Stimulated activated memory B cell treated with anti-CD40 and anti-IgM and Interleukin-4, amounts not matched to agents 10 μg/mL and 1 μg/mL and 100 μg/mL, for 72 hours (primary cell): ENCODE measurements at regions not wholly inside any gene's neighbourhood (a gene's known extent, or its start where the extent isn't known, plus 50 kb on each side); places are given as distances from the start of the nearest gene placed in this dataset.

Experiments
- ATAC-seq: fragments of 150-1000 bp; cut with Tn5 transposase; 2 replicates; pipeline ENCODE4 v1.10.0; 2021
- H3K27ac Mint-ChIP-seq: one replicate; pipeline ENCODE4 v1.8.0; 2022; ENCODE audit warnings: mild to moderate bottlenecking, mixed read lengths
- H3K27me3 Mint-ChIP-seq: one replicate; pipeline ENCODE4 v1.8.0; 2022; ENCODE audit warnings: mixed read lengths
- H3K36me3 Mint-ChIP-seq: one replicate; pipeline ENCODE4 v1.8.0; 2022; ENCODE audit warnings: mixed read lengths
- H3K4me1 Mint-ChIP-seq: one replicate; pipeline ENCODE4 v1.8.0; 2022; ENCODE audit warnings: mixed read lengths
- H3K4me3 Mint-ChIP-seq: one replicate; pipeline ENCODE4 v1.8.0; 2022; ENCODE audit warnings: mild to moderate bottlenecking, moderate library complexity, mixed read lengths
- H3K9me3 Mint-ChIP-seq: one replicate; pipeline ENCODE4 v1.8.0; 2022; ENCODE audit warnings: mixed read lengths

DNA sequence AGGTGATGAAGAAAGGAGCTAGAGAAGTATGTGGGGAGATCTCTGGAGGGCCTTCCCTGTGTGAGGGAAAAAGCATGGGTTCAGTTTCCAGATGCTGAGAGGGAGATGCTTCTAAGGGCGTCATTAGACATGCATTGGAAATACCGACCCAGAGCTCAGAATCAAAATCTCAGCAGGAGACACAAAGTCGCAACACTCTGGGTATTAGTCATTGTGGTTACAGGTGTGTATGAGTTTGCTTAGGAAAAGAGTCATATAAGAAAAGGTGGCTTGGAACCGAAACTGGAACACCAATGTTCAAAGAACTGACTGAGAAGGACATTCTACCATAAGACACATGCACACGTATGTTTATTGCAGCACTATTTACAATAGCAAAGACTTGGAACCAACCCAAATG is 477.1 kb downstream of the FBXO15 start:
- Mint-ChIP-seq H3K36me3 (no peaks in the 10 kb centered on the region), H3K9me3 (peaks cover 8% of the 10 kb centered on the region), H3K27me3 (no peaks in the 10 kb centered on the region), H3K4me1 (no peaks in the 10 kb centered on the region), H3K27ac (no peak overlapping the region), H3K4me3 (no peak overlapping the region)
- ATAC-seq: no peak

- no peak overlapping the region for H3K27ac Mint-ChIP-seq
Observed at GRCh38 chr18:73670039-73670438, 477.6 kb downstream of the FBXO15 start.

DNA sequence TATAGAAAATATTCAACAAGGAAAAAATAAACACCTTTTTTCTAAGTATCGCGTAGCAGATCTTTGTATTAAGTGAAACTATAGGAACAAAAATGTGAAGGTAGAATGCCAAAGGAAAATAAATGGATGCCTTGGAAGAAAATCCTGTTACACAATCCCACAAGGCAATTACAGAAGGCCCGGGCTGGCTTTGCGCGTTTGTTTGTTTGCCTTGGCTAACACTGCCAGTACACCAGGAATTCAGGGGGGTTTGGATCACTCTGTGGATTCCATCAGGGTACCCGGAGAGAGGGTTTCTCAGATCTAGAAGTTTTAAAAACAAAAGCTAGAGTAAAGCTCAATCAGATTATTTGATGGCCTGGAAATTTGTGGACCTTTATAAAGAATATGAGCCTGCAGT is 478.3 kb downstream of the FBXO15 start:
- H3K4me1 Mint-ChIP-seq: no peaks in the 10 kb centered on the region
- peaks cover 8% of the 10 kb centered on the region for H3K9me3 Mint-ChIP-seq
- no peaks in the 10 kb centered on the region for H3K36me3 Mint-ChIP-seq
- no peaks in the 10 kb centered on the region for H3K27me3 Mint-ChIP-seq
- H3K4me3 Mint-ChIP-seq: no peak overlapping the region
- no peak overlapping the region for H3K27ac Mint-ChIP-seq
- no peak for ATAC-seq

More at GRCh38 chr18:73670039-73670438, 477.6 kb downstream of the FBXO15 start:
- no peak for ATAC-seq
- H3K4me3 Mint-ChIP-seq: no peak overlapping the region
- H3K9me3 Mint-ChIP-seq: peaks cover 8% of the 10 kb centered on the region
- H3K4me1 Mint-ChIP-seq: no peaks in the 10 kb centered on the region
- H3K36me3 Mint-ChIP-seq: no peaks in the 10 kb centered on the region
- H3K27me3 Mint-ChIP-seq: no peaks in the 10 kb centered on the region

GRCh38 chr18:73668051-73668450 is 479.6 kb downstream of the FBXO15 start:
- H3K27me3 Mint-ChIP-seq: no peaks in the 10 kb centered on the region
- no peak overlapping the region for H3K27ac Mint-ChIP-seq
- H3K9me3 Mint-ChIP-seq: peaks cover 8% of the 10 kb centered on the region
- no peak for ATAC-seq
- no peak overlapping the region for H3K4me3 Mint-ChIP-seq
- H3K36me3 Mint-ChIP-seq: no peaks in the 10 kb centered on the region
- H3K4me1 Mint-ChIP-seq: no peaks in the 10 kb centered on the region

GRCh38 chr18:73666772-73667171 is 480.9 kb downstream of the FBXO15 start:
- no peak overlapping the region for H3K4me3 Mint-ChIP-seq
- ATAC-seq: no peak
- peaks cover 7% of the 10 kb centered on the region for H3K9me3 Mint-ChIP-seq
- no peak overlapping the region for H3K27ac Mint-ChIP-seq
- H3K4me1 Mint-ChIP-seq: no peaks in the 10 kb centered on the region
- H3K36me3 Mint-ChIP-seq: no peaks in the 10 kb centered on the region
- H3K27me3 Mint-ChIP-seq: no peaks in the 10 kb centered on the region

DNA sequence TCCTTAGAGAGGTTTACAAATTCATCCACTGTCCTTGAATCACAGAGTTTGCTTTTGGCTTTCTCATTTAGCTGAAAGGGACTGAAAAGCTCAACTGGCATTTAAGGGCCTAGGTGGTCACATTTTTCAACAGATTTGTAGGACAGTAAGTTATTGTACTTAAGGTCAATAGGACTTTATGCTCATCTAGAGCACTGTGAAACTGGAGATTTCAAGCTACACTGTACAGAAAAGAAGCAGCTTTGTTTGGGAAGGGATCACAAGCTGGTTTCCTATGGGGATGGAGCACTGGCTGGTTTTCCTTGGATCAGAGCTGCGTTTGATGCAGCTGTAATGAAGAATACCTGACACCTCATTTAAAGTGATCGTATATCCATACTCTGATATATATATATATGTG is 482.7 kb downstream of the FBXO15 start:
- Mint-ChIP-seq H3K27ac (no peak overlapping the region), H3K4me3 (no peak overlapping the region), H3K36me3 (no peaks in the 10 kb centered on the region), H3K4me1 (no peaks in the 10 kb centered on the region), H3K9me3 (no peaks in the 10 kb centered on the region), H3K27me3 (no peaks in the 10 kb centered on the region)
- no peak for ATAC-seq

DNA sequence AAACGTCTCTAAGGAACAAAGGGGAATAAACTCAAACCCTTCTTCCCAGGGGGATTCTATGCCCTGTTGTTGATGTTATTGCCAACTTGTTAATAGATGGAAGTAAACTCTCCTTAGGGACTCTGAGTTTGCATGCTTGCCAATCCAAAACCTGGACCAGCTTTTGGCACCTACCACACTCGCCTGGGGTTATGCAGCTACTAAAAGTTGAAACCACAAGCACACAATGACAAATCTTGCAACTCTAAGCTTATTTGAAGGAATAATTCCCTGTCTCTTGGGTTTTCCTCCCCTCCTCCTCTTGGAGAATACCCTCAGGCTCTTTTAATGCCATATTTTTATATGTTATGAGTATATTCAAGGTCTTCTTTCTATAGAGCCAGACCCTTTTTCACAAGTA is 484.1 kb downstream of the FBXO15 start:
- no peaks in the 10 kb centered on the region for H3K4me1 Mint-ChIP-seq
- no peaks in the 10 kb centered on the region for H3K36me3 Mint-ChIP-seq
- H3K27me3 Mint-ChIP-seq: no peaks in the 10 kb centered on the region
- H3K4me3 Mint-ChIP-seq: no peak overlapping the region
- no peak overlapping the region for H3K27ac Mint-ChIP-seq
- H3K9me3 Mint-ChIP-seq: no peaks in the 10 kb centered on the region
- ATAC-seq: no peak

DNA sequence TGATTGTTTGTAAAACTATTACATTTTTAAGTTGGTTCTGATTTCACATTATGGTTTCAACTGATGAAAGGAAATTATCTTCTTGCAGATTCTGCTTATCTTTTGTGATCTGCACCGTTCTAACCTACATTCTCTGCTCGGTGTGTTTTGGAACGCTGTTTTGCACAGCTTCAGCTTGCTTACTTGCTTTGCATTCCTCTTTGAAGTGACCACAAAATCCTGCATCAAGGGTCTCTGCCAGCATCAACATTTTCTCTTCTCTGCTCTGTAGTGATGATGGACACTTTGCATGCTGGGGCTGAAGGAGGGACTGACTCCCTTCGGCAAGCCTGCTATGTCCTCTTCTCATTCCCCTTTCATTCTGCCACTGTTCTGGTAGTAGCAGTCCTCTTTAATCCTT is 485.2 kb downstream of the FBXO15 start:
- Mint-ChIP-seq H3K4me3 (no peak overlapping the region), H3K27ac (no peak overlapping the region), H3K9me3 (no peaks in the 10 kb centered on the region), H3K27me3 (no peaks in the 10 kb centered on the region), H3K4me1 (no peaks in the 10 kb centered on the region), H3K36me3 (no peaks in the 10 kb centered on the region)
- ATAC-seq: no peak

- Mint-ChIP-seq H3K4me3 (no peak overlapping the region), H3K4me1 (no peaks in the 10 kb centered on the region), H3K27ac (no peak overlapping the region), H3K9me3 (no peaks in the 10 kb centered on the region), H3K27me3 (no peaks in the 10 kb centered on the region), H3K36me3 (no peaks in the 10 kb centered on the region)
- no peak for ATAC-seq
Observed at GRCh38 chr18:73660931-73661856, 486.4 kb downstream of the FBXO15 start.

GRCh38 chr18:73656691-73657090 is 490.9 kb downstream of the FBXO15 start:
- Mint-ChIP-seq H3K4me3 (no peak overlapping the region), H3K4me1 (no peaks in the 10 kb centered on the region), H3K27ac (no peak overlapping the region), H3K36me3 (no peaks in the 10 kb centered on the region), H3K27me3 (no peaks in the 10 kb centered on the region), H3K9me3 (no peaks in the 10 kb centered on the region)
- ATAC-seq: no peak

DNA sequence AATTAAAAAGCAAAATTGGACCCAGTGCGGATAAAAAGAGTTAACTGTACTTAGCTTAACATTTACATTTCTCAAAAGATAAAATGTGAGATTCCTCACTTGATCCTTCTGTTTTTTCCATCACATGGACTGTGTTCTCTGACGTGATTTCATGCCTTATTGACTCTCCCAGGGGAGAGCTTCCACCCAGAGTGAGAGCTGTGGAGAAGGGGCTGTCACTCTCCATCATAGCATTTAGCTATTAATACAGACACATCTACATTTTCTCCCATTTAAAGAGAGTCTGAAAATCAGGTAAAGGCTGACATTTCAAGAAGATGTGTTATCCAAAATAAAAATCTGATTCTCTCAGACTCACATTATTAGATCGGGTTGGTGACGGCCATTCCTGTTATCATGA is 493.8 kb downstream of the FBXO15 start:
- H3K36me3 Mint-ChIP-seq: no peaks in the 10 kb centered on the region
- H3K4me1 Mint-ChIP-seq: no peaks in the 10 kb centered on the region
- H3K27ac Mint-ChIP-seq: no peak overlapping the region
- no peak for ATAC-seq
- H3K4me3 Mint-ChIP-seq: no peak overlapping the region
- H3K27me3 Mint-ChIP-seq: no peaks in the 10 kb centered on the region
- H3K9me3 Mint-ChIP-seq: no peaks in the 10 kb centered on the region

- Mint-ChIP-seq H3K9me3 (no peaks in the 10 kb centered on the region), H3K4me3 (no peak overlapping the region)
Observed at GRCh38 chr18:73653251-73653650, 494.4 kb downstream of the FBXO15 start.

GRCh38 chr18:73647391-73647790 is 500.2 kb downstream of the FBXO15 start:
- no peak for ATAC-seq
- H3K27ac Mint-ChIP-seq: no peak overlapping the region
- H3K36me3 Mint-ChIP-seq: no peaks in the 10 kb centered on the region
- no peaks in the 10 kb centered on the region for H3K27me3 Mint-ChIP-seq
- H3K9me3 Mint-ChIP-seq: no peaks in the 10 kb centered on the region
- H3K4me3 Mint-ChIP-seq: no peak overlapping the region
- H3K4me1 Mint-ChIP-seq: no peaks in the 10 kb centered on the region

More at GRCh38 chr18:73653251-73653650, 494.4 kb downstream of the FBXO15 start:
- no peaks in the 10 kb centered on the region for H3K27me3 Mint-ChIP-seq
- no peaks in the 10 kb centered on the region for H3K4me1 Mint-ChIP-seq
- no peak overlapping the region for H3K27ac Mint-ChIP-seq
- no peaks in the 10 kb centered on the region for H3K36me3 Mint-ChIP-seq
- no peak for ATAC-seq

- H3K27ac Mint-ChIP-seq: no peak overlapping the region
- H3K9me3 Mint-ChIP-seq: no peaks in the 10 kb centered on the region
- H3K27me3 Mint-ChIP-seq: no peaks in the 10 kb centered on the region
- no peaks in the 10 kb centered on the region for H3K36me3 Mint-ChIP-seq
- no peak for ATAC-seq
- no peak overlapping the region for H3K4me3 Mint-ChIP-seq
- H3K4me1 Mint-ChIP-seq: no peaks in the 10 kb centered on the region
Observed at GRCh38 chr18:73646772-73647171, 500.9 kb downstream of the FBXO15 start.

- Mint-ChIP-seq H3K4me3 (no peak overlapping the region), H3K9me3 (no peaks in the 10 kb centered on the region), H3K4me1 (no peaks in the 10 kb centered on the region), H3K27ac (no peak overlapping the region), H3K36me3 (no peaks in the 10 kb centered on the region), H3K27me3 (no peaks in the 10 kb centered on the region)
- no peak for ATAC-seq
Observed at GRCh38 chr18:73646196-73646595, 501.4 kb downstream of the FBXO15 start.

DNA sequence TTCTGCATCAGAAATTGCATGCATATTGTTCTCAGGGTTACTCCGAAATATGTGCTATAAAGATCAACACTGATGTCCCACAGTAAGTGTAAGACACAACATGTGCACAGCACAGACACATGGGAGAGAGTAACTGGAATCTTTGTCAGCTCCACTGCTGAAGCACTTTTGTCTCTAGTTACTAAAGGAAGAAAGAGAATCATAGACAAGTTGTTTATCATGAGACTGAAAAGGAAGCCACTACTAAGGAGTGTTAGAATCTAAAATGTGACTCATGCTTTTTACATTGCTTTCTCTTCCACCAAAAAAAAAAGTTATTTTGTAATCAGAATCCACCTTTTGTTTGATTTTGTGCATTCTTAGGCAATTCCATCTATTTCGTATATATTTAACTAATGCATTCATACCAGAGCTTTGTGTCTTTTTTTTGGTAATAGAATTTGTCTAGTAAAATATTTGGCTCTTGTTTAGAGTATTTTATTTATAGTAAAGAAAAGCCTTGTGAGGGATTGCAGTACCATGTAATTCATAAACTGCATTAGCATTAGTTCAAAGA is 502.4 kb downstream of the FBXO15 start:
- ATAC-seq: no peak
- H3K9me3 Mint-ChIP-seq: no peaks in the 10 kb centered on the region
- no peak overlapping the region for H3K27ac Mint-ChIP-seq
- H3K4me1 Mint-ChIP-seq: no peaks in the 10 kb centered on the region
- no peak overlapping the region for H3K4me3 Mint-ChIP-seq
- no peaks in the 10 kb centered on the region for H3K27me3 Mint-ChIP-seq
- no peaks in the 10 kb centered on the region for H3K36me3 Mint-ChIP-seq
